B cell (primary cell): ENCODE measurements at regions not wholly inside any gene's neighbourhood (a gene's known extent, or its start where the extent isn't known, plus 50 kb on each side); places are given as distances from the start of the nearest gene placed in this dataset.

ENCODE experiments used
- EZH2 ChIP-seq: IDR thresholded peaks from 2 replicates; pipeline ENCODE4 v1.6.1; 2012; ENCODE audit warnings: borderline replicate concordance, low read depth, mild to moderate bottlenecking, moderate library complexity, low read length; ENCODE audit not compliant: insufficient read depth, poor library complexity, severe bottlenecking
- TF ChIP-seq, protein P1 (sequence below): fragments of 200-600 bp; IDR thresholded peaks from one replicate; pipeline ENCODE4 v1.8.0; 2022; ENCODE audit warnings: antibody characterized with exemption, mild to moderate bottlenecking

DNA sequence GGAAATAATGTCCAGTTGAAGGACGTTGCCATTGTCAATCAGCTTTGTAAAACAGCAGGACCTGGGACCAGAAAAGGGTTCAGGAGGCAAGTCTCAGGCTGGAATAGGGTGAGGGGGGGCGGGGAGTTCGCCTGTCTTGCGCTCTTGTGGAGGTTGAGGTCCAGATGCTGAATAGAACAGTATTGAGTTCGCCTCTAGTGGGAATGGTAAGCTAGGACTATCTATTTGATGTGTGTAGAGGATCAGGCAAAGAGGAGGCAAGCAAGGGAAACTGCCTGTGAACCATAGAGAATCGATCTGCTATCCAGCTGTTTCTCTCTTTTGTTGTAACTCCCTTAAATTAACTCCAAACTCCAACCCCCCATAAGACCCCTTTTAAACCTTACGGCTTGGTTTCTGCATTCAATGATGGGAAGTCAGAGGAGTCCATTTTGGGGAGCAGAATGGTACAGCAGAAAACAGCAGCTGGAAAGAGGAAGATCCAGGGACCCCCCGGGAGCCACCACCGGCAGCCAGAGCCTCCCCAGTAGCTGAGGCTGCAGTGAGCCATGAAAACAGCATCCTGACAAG is 133.7 kb downstream of the SLC28A3 start:
- TF ChIP-seq, protein P1, sequence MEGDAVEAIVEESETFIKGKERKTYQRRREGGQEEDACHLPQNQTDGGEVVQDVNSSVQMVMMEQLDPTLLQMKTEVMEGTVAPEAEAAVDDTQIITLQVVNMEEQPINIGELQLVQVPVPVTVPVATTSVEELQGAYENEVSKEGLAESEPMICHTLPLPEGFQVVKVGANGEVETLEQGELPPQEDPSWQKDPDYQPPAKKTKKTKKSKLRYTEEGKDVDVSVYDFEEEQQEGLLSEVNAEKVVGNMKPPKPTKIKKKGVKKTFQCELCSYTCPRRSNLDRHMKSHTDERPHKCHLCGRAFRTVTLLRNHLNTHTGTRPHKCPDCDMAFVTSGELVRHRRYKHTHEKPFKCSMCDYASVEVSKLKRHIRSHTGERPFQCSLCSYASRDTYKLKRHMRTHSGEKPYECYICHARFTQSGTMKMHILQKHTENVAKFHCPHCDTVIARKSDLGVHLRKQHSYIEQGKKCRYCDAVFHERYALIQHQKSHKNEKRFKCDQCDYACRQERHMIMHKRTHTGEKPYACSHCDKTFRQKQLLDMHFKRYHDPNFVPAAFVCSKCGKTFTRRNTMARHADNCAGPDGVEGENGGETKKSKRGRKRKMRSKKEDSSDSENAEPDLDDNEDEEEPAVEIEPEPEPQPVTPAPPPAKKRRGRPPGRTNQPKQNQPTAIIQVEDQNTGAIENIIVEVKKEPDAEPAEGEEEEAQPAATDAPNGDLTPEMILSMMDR = no peak
- TF ChIP-seq EZH2 = no peak
